HG03103 (cell line): ENCODE measurements at regions not wholly inside any gene's neighbourhood (a gene's known extent, or its start where the extent isn't known, plus 50 kb on each side); places are given as distances from the start of the nearest gene placed in this dataset.
"Not testable (repeated sequence)": the region's sequence is repeated elsewhere in the genome, so short reads cannot be mapped to it uniquely, and the experiment has no call there.

Experiments used
- ATAC-seq: cut with Tn5 transposase; IDR thresholded peaks from one replicate; pipeline ENCODE4 v1.9.1; 2021; ENCODE audit warnings: low read depth; ENCODE audit not compliant: unreplicated experiment

- ATAC-seq = not testable (repeated sequence)
These were observed 85.6 kb upstream of the CRYM start for GRCh38 chr16:21363550-21364223.

DNA sequence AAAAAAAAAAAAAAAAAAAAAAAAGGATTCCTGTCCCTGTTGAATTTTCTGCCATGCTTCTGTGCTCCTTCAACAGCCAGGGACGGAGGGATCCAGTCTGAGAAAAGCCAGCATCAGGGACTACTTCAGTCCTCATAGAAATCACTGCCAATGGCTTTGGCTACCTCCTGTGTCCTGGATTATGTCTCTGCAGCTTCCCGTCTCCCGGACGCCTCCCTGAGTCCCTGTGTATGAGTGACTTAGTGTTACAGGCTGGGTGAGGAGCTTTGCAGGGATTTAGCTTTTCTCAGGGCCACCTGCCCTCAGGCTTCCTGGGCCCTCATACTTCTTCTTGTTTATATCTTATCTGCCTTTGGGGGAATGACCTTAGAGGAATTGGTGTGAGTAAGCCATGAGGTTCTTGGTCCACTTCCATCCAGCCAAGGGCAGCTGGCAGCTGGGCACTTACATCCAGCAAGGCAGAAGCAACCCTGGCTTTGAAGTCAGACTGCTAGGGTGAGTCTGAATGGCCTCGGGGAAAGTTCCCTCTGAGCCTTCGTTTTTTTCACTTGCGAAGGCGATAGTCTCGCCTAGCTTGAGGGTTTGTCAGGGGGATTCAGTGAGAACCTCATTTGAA, 83.6 kb upstream of the CRYM start:
- ATAC-seq = not testable (repeated sequence)

- ATAC-seq = not testable (repeated sequence)
These were observed 83.0 kb upstream of the CRYM start for GRCh38 chr16:21361045-21361444.

GRCh38 chr16:21359513-21359912, 81.4 kb upstream of the CRYM start:
- not testable (repeated sequence) for ATAC-seq

DNA sequence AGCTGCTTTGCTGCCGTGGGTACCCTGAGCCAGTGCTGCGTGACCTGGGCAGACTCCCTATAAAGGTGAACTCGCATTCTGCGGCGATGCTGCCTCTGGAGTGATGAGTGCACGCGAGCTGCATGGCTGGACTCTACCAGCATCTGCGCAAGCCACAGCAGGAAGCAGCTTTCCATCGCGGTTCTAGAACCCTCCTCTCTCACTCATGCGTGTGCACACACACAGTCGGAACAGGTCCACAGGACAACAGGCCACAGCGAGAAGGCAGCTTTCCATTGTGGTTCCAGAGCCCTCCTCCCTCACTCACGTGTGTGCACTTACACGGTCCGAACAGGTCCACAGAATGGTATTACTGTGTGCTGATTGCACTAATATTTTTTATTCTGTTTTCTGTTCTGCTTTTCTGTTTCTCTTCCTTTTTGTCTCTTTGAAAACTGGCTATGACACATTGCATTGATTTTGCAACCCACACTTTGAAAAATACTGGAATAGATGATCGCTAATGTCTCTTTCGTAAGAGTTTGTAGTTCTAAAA, 80.2 kb upstream of the CRYM start:
- ATAC-seq = peak; percentile 57

- ATAC-seq = not testable (repeated sequence)
These were observed 78.2 kb upstream of the CRYM start for GRCh38 chr16:21356308-21356707.

- ATAC-seq = not testable (repeated sequence)
These were observed 73.3 kb upstream of the CRYM start for GRCh38 chr16:21351433-21351832.

GRCh38 chr16:21350851-21351250, 72.8 kb upstream of the CRYM start:
- not testable (repeated sequence) for ATAC-seq

- ATAC-seq = not testable (repeated sequence)
These were observed 71.2 kb upstream of the CRYM start for GRCh38 chr16:21349336-21349735.

DNA sequence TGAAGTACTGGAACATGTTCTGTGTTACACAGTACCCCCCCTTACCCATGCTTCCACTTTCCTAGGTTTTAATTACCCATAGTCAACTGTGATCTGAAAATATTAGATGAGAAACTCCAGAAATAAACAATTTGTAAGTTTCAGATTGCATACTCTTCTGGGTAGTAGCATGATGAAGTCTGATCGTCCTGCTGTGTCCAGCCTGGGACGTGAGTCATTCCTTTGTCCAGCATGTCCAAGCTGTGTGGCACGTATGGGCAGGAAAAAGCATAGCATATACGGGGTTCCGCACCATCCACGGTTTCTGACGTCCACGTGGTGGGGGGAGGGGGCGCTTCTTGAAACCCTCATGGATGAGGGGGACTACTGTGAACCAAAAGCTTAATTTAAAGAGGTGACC, 70.7 kb upstream of the CRYM start:
- not testable (repeated sequence) for ATAC-seq

DNA sequence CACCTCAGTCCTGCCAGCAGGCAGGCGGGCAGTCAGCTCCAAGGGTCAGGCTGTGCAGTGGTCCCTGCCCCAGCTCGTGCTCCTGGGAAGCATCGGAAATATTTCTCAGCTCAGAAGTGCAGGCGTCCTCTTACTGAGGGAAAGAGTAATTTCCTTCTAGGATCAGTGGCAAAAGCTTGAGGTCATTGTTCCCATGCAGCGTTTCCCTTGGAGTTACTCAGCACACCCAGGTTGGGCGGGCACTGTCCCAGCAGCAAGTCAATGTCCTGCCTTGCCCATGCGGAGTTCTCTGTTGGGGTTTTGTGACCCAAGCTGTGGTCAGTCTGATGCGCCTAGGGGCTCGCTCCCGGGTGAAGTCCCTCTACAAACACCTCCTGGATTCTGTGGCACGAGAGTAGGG, 69.4 kb upstream of the CRYM start:
- not testable (repeated sequence) for ATAC-seq

- not testable (repeated sequence) for ATAC-seq
These were observed 68.8 kb upstream of the CRYM start for GRCh38 chr16:21346756-21347491.

DNA sequence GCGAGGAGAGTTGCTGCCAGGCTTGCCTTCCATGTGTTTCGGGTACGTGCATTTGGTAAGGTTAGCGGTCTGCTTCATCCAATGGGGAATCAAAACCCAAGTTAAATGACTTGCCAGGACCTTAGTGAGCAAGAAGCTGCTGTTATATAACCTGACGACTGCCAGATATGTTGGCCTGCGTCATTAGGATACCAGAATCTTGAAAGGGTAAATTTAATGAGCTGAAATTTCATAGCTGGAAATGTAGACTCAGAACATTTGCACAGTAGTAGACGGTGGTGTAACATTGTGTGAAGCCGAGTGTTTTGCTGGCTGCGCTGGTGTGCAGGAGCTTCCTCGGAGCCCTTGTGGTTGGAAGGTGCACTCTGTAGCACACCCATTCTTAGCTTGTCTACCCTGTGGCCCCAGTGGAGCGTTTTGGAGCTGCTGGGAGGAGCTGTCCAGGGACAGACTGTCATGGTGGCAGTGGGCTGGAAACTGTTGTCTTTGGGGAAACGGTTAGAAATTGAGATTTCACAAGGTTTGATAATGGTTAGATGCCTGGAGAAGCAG, 66.3 kb upstream of the CRYM start:
- ATAC-seq = not testable (repeated sequence)

DNA sequence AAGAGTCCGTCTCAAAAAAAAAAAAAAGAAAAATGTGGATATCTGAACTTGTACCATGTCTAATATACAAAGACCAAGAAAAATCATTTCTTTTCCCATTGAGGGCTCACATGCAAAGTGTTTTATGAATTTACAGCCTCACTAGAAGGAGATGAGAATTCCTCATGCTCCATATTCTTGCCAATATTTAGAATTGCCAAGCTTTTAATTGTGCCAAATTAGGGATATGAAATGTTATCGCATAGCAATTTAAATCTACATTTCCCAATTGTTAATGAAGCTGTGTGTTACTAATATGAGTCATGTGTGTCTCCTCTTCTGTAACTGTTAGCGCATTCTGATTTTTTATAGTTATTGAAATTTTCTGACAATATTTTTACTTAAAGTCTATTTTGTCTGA, 63.0 kb upstream of the CRYM start:
- no peak for ATAC-seq

DNA sequence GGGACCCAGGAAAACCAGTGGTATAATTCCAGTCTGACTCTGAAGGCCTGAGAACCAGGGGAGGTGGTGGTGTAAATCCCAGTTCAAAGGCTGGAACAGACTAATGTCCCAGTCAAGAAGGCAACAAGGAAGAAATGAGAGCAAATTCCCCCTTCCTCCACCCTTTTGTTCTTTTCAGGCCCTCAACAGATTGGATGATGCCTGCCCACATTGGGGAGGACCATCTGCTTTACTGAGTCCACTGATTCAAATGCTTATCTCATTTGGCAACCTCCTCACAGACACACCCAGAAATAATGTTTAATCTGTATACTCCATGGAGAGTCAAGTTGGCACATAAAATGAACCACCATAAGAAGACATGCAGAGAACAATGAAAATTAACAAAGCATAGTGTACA, 61.9 kb upstream of the CRYM start:
- ATAC-seq = no peak

DNA sequence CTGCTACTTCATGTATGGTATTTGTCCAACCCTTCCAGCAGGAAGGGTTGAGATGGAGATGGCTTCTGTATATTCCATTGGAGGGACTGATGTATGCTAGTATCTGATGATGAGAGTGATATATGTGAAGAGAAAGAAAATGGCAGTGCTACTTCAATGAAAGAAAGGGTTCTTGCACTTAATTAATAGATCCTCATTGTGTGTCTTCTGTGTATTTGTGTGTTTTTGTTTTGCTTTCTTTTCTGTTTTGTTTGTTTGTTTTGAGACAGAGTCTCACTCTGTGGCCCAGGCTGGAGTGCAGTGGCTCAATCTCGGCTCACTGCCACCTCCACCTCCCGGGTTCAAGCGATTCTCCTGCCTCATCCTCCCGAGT, 61.2 kb upstream of the CRYM start:
- no peak for ATAC-seq

DNA sequence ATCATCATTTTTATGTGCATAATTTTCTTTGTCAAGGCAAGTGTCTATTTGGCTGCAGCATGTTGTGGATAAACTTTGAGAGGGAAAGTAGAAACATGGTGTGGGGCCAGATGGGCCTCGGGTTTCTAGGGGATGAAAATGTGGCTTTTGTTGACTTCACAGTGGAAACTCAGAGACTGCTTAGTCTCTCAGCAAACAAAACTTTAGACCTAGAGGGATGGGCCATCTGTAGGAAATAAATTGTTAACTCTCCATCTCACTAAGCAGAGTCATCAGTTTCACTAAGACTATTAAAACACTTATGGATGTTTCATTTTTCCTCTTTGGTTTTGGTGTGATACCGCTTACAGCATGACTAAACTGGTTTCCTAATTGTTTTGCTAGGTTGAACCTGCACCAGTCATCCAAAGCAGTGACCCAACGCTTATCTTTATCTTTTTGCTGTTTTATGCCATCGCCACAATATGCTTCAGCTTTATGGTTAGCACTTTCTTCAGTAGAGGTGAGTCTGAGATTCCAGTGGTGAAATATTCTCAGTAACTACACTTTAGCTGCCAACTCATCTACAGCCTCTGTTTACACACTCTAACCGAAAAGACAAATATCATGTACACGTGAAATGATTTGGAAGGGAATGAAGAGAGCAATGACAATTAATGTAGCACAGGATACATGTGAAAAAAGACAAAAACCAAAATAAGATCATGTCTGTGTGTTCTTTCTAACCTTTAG, 60.6 kb upstream of the CRYM start:
- no peak for ATAC-seq

DNA sequence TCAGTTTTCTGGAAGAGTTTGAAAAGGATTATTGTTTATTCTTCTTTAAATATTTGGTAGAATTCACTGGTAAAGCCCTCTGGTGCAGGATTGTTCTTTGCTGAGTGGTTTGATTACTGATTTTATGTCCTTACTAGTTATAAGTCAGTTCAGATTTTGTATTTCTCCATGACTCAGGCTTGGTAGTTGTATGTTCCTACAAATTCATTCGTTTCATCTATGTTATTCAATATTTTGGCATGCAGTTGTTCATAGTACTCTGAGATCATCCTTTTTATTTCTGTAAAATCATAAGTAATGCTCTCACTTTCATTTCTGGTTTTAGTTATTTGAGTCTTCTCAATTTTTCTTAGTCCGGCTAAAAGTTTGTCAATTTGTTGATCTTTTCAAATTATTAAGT, 58.1 kb upstream of the CRYM start:
- ATAC-seq = no peak

GRCh38 chr16:21334188-21335146, 56.4 kb upstream of the CRYM start:
- ATAC-seq = not testable (repeated sequence)
